ENCODE measurements at regions not wholly inside any gene's neighbourhood (a gene's known extent, or its start where the extent isn't known, plus 50 kb on each side); places are given as distances from the start of the nearest gene placed in this dataset.

DNA sequence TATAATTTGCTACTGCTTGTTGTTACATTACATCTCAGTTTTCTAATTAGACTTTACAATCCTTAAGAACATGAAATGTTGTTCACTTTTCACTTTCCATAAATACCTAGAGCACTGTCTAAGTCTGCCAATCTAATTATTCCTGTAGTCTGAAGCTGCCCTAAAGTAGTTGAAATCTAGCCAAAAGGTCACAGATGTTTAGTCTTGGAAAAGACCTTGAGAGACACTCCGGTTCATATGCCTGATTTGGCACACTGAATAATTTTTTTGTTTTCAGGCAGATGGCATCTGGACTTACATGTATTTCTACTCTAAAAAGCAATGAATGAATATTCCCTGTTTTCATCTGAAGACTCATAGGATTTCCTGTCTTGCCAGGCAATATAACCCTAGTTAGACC, 359.1 kb downstream of the ANKRD7 start:
- Histone ChIP-seq H4K20me1 (ENCODE audit: insufficient read depth) (no peaks in the 10 kb centered on the region), H3F3A (ENCODE audit: insufficient read depth, low read length, poor library complexity, severe bottlenecking) (no peaks in the 10 kb centered on the region), H3K79me2 (replicated peaks; ENCODE audit: insufficient read depth, low read length) (no peaks in the 10 kb centered on the region), H3K27ac (ENCODE audit: low read length) (no peak overlapping the region), H3K27me3 (ENCODE audit: insufficient read depth, low read depth, low read length) (no peaks in the 10 kb centered on the region), H3K9me3 (ENCODE audit: low read length) (no peaks in the 10 kb centered on the region), H2AFZ (ENCODE audit: low read depth, low read length) (no peak overlapping the region), H3K36me3 (ENCODE audit: insufficient read depth, low read length) (no peaks in the 10 kb centered on the region), H3K9me2 (ENCODE audit: insufficient read depth, low read length) (no peaks in the 10 kb centered on the region), H3K9ac (ENCODE audit: low read length) (no peak overlapping the region), H3K4me2 (ENCODE audit: low read length) (no peak overlapping the region), H3K4me3 (ENCODE audit: low read length) (no peak overlapping the region)
- TF ChIP-seq, protein P1, sequence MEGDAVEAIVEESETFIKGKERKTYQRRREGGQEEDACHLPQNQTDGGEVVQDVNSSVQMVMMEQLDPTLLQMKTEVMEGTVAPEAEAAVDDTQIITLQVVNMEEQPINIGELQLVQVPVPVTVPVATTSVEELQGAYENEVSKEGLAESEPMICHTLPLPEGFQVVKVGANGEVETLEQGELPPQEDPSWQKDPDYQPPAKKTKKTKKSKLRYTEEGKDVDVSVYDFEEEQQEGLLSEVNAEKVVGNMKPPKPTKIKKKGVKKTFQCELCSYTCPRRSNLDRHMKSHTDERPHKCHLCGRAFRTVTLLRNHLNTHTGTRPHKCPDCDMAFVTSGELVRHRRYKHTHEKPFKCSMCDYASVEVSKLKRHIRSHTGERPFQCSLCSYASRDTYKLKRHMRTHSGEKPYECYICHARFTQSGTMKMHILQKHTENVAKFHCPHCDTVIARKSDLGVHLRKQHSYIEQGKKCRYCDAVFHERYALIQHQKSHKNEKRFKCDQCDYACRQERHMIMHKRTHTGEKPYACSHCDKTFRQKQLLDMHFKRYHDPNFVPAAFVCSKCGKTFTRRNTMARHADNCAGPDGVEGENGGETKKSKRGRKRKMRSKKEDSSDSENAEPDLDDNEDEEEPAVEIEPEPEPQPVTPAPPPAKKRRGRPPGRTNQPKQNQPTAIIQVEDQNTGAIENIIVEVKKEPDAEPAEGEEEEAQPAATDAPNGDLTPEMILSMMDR (IDR thresholded peaks at IDR 0.05; ENCODE audit: poor library complexity, severe bottlenecking), result no peak
- no peak for TF ChIP-seq EZH2 (IDR thresholded peaks at IDR 0.05; ENCODE audit: borderline replicate concordance, insufficient read depth, low read length, poor library complexity, severe bottlenecking)
- no peak for TF ChIP-seq EP300 (conservative IDR thresholded peaks at IDR 0.05; ENCODE audit: poor library complexity, severe bottlenecking)
- TF ChIP-seq, protein P2, sequence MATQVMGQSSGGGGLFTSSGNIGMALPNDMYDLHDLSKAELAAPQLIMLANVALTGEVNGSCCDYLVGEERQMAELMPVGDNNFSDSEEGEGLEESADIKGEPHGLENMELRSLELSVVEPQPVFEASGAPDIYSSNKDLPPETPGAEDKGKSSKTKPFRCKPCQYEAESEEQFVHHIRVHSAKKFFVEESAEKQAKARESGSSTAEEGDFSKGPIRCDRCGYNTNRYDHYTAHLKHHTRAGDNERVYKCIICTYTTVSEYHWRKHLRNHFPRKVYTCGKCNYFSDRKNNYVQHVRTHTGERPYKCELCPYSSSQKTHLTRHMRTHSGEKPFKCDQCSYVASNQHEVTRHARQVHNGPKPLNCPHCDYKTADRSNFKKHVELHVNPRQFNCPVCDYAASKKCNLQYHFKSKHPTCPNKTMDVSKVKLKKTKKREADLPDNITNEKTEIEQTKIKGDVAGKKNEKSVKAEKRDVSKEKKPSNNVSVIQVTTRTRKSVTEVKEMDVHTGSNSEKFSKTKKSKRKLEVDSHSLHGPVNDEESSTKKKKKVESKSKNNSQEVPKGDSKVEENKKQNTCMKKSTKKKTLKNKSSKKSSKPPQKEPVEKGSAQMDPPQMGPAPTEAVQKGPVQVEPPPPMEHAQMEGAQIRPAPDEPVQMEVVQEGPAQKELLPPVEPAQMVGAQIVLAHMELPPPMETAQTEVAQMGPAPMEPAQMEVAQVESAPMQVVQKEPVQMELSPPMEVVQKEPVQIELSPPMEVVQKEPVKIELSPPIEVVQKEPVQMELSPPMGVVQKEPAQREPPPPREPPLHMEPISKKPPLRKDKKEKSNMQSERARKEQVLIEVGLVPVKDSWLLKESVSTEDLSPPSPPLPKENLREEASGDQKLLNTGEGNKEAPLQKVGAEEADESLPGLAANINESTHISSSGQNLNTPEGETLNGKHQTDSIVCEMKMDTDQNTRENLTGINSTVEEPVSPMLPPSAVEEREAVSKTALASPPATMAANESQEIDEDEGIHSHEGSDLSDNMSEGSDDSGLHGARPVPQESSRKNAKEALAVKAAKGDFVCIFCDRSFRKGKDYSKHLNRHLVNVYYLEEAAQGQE (IDR thresholded peaks at IDR 0.05; ENCODE audit: borderline replicate concordance), result no peak
- TF ChIP-seq TAF1 (IDR thresholded peaks at IDR 0.05; ENCODE audit: low read depth), result no peak
- no peak for TF ChIP-seq RAD21 (conservative IDR thresholded peaks at IDR 0.05)
- no peak for TF ChIP-seq MXI1 (conservative IDR thresholded peaks at IDR 0.05; ENCODE audit: poor library complexity, severe bottlenecking)
- TF ChIP-seq SMC3 (conservative IDR thresholded peaks at IDR 0.05; ENCODE audit: poor library complexity), result no peak

DNA sequence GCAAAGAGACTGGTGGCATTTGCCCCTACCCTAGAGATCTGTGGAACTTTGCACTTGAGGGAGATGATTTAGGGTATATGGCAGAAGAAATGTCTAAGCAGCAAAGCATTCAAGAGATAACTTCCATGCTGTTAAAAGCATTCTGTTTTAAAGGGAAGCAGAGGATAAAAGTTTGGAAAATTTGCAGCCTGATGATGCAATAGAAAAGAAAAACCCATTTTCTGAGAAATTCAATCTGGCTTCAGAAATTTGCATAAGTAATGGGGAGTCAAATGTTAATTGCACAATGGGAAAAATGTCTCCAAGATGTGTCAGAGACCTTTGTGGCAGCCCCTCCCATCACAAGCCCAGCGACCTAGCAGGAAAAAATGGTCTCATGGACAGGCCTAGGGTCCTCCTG, 361.7 kb downstream of the ANKRD7 start:
- H3K36me3 ChIP-seq (ENCODE audit: insufficient read depth, low read length), result no peaks in the 10 kb centered on the region
- TF ChIP-seq, protein P1 (IDR thresholded peaks at IDR 0.05; ENCODE audit: poor library complexity, severe bottlenecking), result no peak
- TF ChIP-seq MXI1 (conservative IDR thresholded peaks at IDR 0.05; ENCODE audit: poor library complexity, severe bottlenecking) (no peak), SMC3 (conservative IDR thresholded peaks at IDR 0.05; ENCODE audit: poor library complexity) (no peak), EP300 (conservative IDR thresholded peaks at IDR 0.05; ENCODE audit: poor library complexity, severe bottlenecking) (no peak), TAF1 (IDR thresholded peaks at IDR 0.05; ENCODE audit: low read depth) (no peak), RAD21 (conservative IDR thresholded peaks at IDR 0.05) (no peak), EZH2 (IDR thresholded peaks at IDR 0.05; ENCODE audit: borderline replicate concordance, insufficient read depth, low read length, poor library complexity, severe bottlenecking) (no peak), POLR2AphosphoS5 (IDR thresholded peaks at IDR 0.05) (no peak)
- TF ChIP-seq, protein P2 (IDR thresholded peaks at IDR 0.05; ENCODE audit: borderline replicate concordance), result no peak
- no peaks in the 10 kb centered on the region for H3K9me3 ChIP-seq (ENCODE audit: low read length)
- no peaks in the 10 kb centered on the region for H3K9me2 ChIP-seq (ENCODE audit: insufficient read depth, low read length)
- no peak overlapping the region for H3K4me3 ChIP-seq (ENCODE audit: low read length)
- H3F3A ChIP-seq (ENCODE audit: insufficient read depth, low read length, poor library complexity, severe bottlenecking), result no peaks in the 10 kb centered on the region
- H3K4me2 ChIP-seq (ENCODE audit: low read length), result no peak overlapping the region
- no peak overlapping the region for H2AFZ ChIP-seq (ENCODE audit: low read depth, low read length)
- no peak overlapping the region for H3K27ac ChIP-seq (ENCODE audit: low read length)
- H3K79me2 ChIP-seq (replicated peaks; ENCODE audit: insufficient read depth, low read length), result no peaks in the 10 kb centered on the region
- no peaks in the 10 kb centered on the region for H3K27me3 ChIP-seq (ENCODE audit: insufficient read depth, low read depth, low read length)
- H3K9ac ChIP-seq (ENCODE audit: low read length), result no peak overlapping the region
- H4K20me1 ChIP-seq (ENCODE audit: insufficient read depth), result no peaks in the 10 kb centered on the region

All from neural cell (in vitro differentiated cells).